Kidney (tissue), 13 donors: ENCODE measurements at regions not wholly inside any gene's neighbourhood (a gene's known extent, or its start where the extent isn't known, plus 50 kb on each side); places are given as distances from the start of the nearest gene placed in this dataset.

Experiments used
- DNase-seq, 5 donors: peaks; one replicate each; pipeline ENCODE4 v3.0.0-alpha.2; 2013 to 2020
- FAIRE-seq: peaks from 2 replicates; lab custom pipeline; 2012; peaks lifted over from hg19 to GRCh38; lab: Jason Lieb, UNC
- H3K27ac ChIP-seq, 2 donors: one replicate each; pipeline ENCODE4 v1.7.0; 2013; ENCODE audit warnings: low read depth in 2 of 2, low read length in 2 of 2, inconsistent platforms in 1 of 2
- H3K27me3 ChIP-seq: one replicate; pipeline ENCODE4 v1.7.1; 2013; ENCODE audit warnings: low read length, inconsistent platforms; ENCODE audit not compliant: control insufficient read depth, insufficient read depth
- H3K36me3 ChIP-seq, 3 donors: one replicate each; pipeline versions ENCODE4 v1.7.0 to v1.7.1; 2013; ENCODE audit warnings: low read length in 3 of 3, control low read depth in 1 of 3, inconsistent platforms in 1 of 3; ENCODE audit not compliant: insufficient read depth in 3 of 3, control insufficient read depth in 2 of 3
- H3K4me1 ChIP-seq, 3 donors: one replicate each; pipeline versions ENCODE4 v1.7.0 to v1.7.1; 2013; ENCODE audit warnings: low read length in 3 of 3, inconsistent platforms in 1 of 3, low read depth in 1 of 3; ENCODE audit not compliant: control insufficient read depth in 2 of 3, insufficient read depth in 2 of 3
- H3K4me3 ChIP-seq, 3 donors: one replicate each; pipeline versions ENCODE4 v1.7.0 to v1.8.1; 2013; ENCODE audit warnings: low read length in 3 of 3, control low read depth in 1 of 3, inconsistent platforms in 1 of 3
- H3K9ac ChIP-seq, 3 donors: one replicate each; pipeline versions ENCODE4 v1.7.0 to v1.7.1; 2013; ENCODE audit warnings: low read length in 3 of 3, control low read depth in 1 of 3, inconsistent platforms in 1 of 3
- H3K9me3 ChIP-seq, 3 donors: one replicate each; pipeline versions ENCODE4 v1.7.0 to v1.7.1; 2013; ENCODE audit warnings: low read length in 3 of 3, control low read depth in 1 of 3, inconsistent platforms in 1 of 3; ENCODE audit not compliant: control insufficient read depth in 2 of 3, insufficient read depth in 1 of 3
- intact Hi-C: fragments of 100-400 bp; cut with DNase I; formaldehyde crosslinking; loops from one replicate; pipeline ENCODE4 v1.11.1; 2022
- TF ChIP-seq, protein P1 (sequence below): IDR thresholded peaks from 3 replicates; pipeline ENCODE4 v1.5.1; 2012; ENCODE audit warnings: mild to moderate bottlenecking, moderate library complexity, borderline replicate concordance; ENCODE audit not compliant: insufficient read depth; ENCODE audit errors: extremely low read depth
- donor health status: control.
- donor health status: control.
- donor health status: control.
- donor health status: control.
- donor health status: control.
- donor health status: DM: yes; HTN: yes; CAD: no.
- donor health status: Normal renal cell carcinoma (clear cell type).

DNA sequence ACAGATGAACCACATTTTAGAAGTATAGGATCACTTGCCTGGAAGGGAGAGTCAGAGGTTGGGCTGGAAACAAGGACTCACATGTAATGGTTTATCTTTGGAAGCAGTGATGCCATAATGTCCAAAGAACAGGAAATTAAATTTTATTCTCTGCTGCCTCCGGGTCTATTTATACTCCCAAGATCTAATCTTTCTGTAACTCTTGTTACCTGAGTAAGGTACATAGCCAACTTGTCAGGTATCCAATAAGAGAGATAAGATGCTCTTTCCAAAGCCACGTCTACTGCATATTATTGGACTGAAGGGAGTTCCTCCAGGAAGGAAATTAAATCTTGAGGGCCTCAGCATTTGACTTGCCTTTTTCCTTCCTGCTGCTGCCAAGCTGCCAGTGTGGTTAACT lies 71.0 kb downstream of the CRYGS start:
- H3K9ac ChIP-seq = no peak overlapping the region
- H3K9me3 ChIP-seq = no peaks in the 10 kb centered on the region
- no peaks in the 10 kb centered on the region for H3K4me1 ChIP-seq
- intact Hi-C loops = no loop called here
- no peak overlapping the region for H3K4me3 ChIP-seq
- no peaks in the 10 kb centered on the region for H3K27me3 ChIP-seq
- FAIRE-seq (no peak), DNase-seq (no peak)
- H3K36me3 ChIP-seq = no peaks in the 10 kb centered on the region
- H3K27ac ChIP-seq = no peak overlapping the region
- TF ChIP-seq, protein P1, sequence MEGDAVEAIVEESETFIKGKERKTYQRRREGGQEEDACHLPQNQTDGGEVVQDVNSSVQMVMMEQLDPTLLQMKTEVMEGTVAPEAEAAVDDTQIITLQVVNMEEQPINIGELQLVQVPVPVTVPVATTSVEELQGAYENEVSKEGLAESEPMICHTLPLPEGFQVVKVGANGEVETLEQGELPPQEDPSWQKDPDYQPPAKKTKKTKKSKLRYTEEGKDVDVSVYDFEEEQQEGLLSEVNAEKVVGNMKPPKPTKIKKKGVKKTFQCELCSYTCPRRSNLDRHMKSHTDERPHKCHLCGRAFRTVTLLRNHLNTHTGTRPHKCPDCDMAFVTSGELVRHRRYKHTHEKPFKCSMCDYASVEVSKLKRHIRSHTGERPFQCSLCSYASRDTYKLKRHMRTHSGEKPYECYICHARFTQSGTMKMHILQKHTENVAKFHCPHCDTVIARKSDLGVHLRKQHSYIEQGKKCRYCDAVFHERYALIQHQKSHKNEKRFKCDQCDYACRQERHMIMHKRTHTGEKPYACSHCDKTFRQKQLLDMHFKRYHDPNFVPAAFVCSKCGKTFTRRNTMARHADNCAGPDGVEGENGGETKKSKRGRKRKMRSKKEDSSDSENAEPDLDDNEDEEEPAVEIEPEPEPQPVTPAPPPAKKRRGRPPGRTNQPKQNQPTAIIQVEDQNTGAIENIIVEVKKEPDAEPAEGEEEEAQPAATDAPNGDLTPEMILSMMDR = no peak

GRCh38 chr3:186472456-186473008 lies 71.6 kb downstream of the CRYGS start:
- no peak for FAIRE-seq
- H3K27me3 ChIP-seq = no peaks in the 10 kb centered on the region
- H3K27ac ChIP-seq = no peak overlapping the region
- intact Hi-C loops = no loop called here
- no peaks in the 10 kb centered on the region for H3K9me3 ChIP-seq
- no peak for DNase-seq
- no peaks in the 10 kb centered on the region for H3K36me3 ChIP-seq
- no peaks in the 10 kb centered on the region for H3K4me1 ChIP-seq
- TF ChIP-seq, protein P1 = no peak
- no peak overlapping the region for H3K4me3 ChIP-seq
- H3K9ac ChIP-seq = no peak overlapping the region

GRCh38 chr3:186471771-186472170 lies 72.4 kb downstream of the CRYGS start:
- DNase-seq = no peak
- Histone ChIP-seq H3K4me1 (no peaks in the 10 kb centered on the region), H3K27ac (no peak overlapping the region), H3K36me3 (no peaks in the 10 kb centered on the region), H3K9me3 (no peaks in the 10 kb centered on the region), H3K27me3 (no peaks in the 10 kb centered on the region), H3K4me3 (no peak overlapping the region), H3K9ac (no peak overlapping the region)
- no peak for FAIRE-seq
- TF ChIP-seq, protein P1 = no peak
- intact Hi-C loops = no loop called here

DNA sequence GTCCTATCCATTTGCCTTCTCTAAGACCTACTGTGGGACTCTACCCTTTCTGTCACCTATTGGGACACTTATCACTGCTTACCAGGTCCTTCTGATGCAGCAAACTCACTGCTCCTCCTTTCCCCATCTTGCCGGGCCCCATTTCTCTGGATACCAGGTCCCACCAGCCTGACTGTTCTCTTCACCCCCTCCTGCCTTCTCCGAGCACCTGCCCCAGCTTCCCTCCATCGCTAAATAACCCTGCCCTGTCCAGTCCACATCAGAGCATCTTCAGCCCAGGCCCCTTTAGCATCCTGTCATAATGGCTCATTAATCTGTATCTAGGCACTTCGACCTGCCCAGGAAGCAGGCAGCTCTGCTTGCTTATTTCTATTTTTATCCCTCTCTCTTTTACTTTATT lies 74.7 kb downstream of the CRYGS start:
- TF ChIP-seq, protein P1 = no peak
- H3K9me3 ChIP-seq = no peaks in the 10 kb centered on the region
- no peaks in the 10 kb centered on the region for H3K36me3 ChIP-seq
- H3K4me1 ChIP-seq = no peaks in the 10 kb centered on the region
- no peak overlapping the region for H3K9ac ChIP-seq
- H3K4me3 ChIP-seq = no peak overlapping the region
- no peaks in the 10 kb centered on the region for H3K27me3 ChIP-seq
- H3K27ac ChIP-seq = no peak overlapping the region
- FAIRE-seq (no peak), DNase-seq (no peak)
- intact Hi-C loops = no loop called here
